Prostate gland (tissue), 2 donors: ENCODE measurements at regions not wholly inside any gene's neighbourhood (a gene's known extent, or its start where the extent isn't known, plus 50 kb on each side); places are given as distances from the start of the nearest gene placed in this dataset. TPM values are rescaled to one million over a fixed set of nuclear protein-coding genes. Genes with fewer than 3 reads are reported as not detected.

Experiments
- DNase-seq: peaks from one replicate; pipeline ENCODE4 v3.0.0-alpha.2; 2019; ENCODE audit warnings: low spot score
- H3K27ac ChIP-seq, 2 donors: fragments of 200-600 bp; sonication (generic); 2 replicates each; pipeline ENCODE4 v1.5.1; 2017 to 2019
- H3K27me3 ChIP-seq: fragments of 200-600 bp; sonication (generic); replicated peaks from 2 replicates; pipeline ENCODE4 v1.5.1; 2019; ENCODE audit not compliant: insufficient read depth
- H3K36me3 ChIP-seq, 2 donors: fragments of 200-600 bp; sonication (generic); 1 replicate in 1 of 2; 2 replicates in 1 of 2; pipeline versions ENCODE4 v1.5.1 to v1.8.1; 2017 to 2019
- H3K4me1 ChIP-seq: fragments of 200-600 bp; sonication (generic); replicated peaks from 2 replicates; pipeline ENCODE4 v1.5.1; 2019
- H3K4me3 ChIP-seq, 2 donors: fragments of 200-600 bp; sonication (generic); 2 replicates each; pipeline ENCODE4 v1.5.1; 2017 to 2019
- H3K9me3 ChIP-seq: fragments of 200-600 bp; sonication (generic); 2 replicates; pipeline ENCODE4 v1.5.1; 2017
- POLR2A ChIP-seq: fragments of 450-650 bp; IDR thresholded peaks from one replicate; pipeline ENCODE4 v1.6.1; 2016; ENCODE audit warnings: antibody characterized with exemption, mild to moderate bottlenecking
- POLR2AphosphoS5 ChIP-seq: sonication (generic); formaldehyde crosslinking; IDR thresholded peaks from one replicate; pipeline ENCODE4 v1.6.1; 2017; ENCODE audit warnings: antibody characterized with exemption
- WGBS: methylation state at CpG from one replicate; pipeline ENCODE4 v1.1.5; 2018; 5-methylcytosine and 5-hydroxymethylcytosine counted together
- intact Hi-C: fragments of 100-400 bp; cut with DNase I; formaldehyde crosslinking; loops from one replicate; pipeline ENCODE4 v1.14.2; 2022
- microRNA-seq: library from miRNA; unstranded; fragments of <30 nt; microRNA quantifications from one replicate; pipeline ENCODE4, GENCODE V29; 2016
- small RNA-seq, 2 donors: library from RNA; depleted of rRNA; stranded (forward); fragments of <200 nt; gene quantifications; one replicate each; pipeline ENCODE3, GENCODE V24; 2016
- TF ChIP-seq, protein P1 (sequence below), 4 experiments: fragments of 200-600 bp in 2 of 4; fragments of 450-650 bp in 2 of 4; sonication (generic) in 2 of 4; IDR thresholded peaks; 1 replicate in 3 of 4; 2 replicates in 1 of 4; pipeline ENCODE4 v1.5.1; 2016 to 2019; ENCODE audit warnings: antibody characterized with exemption in 4 of 4, mild to moderate bottlenecking in 2 of 4, moderate library complexity in 2 of 4

DNA sequence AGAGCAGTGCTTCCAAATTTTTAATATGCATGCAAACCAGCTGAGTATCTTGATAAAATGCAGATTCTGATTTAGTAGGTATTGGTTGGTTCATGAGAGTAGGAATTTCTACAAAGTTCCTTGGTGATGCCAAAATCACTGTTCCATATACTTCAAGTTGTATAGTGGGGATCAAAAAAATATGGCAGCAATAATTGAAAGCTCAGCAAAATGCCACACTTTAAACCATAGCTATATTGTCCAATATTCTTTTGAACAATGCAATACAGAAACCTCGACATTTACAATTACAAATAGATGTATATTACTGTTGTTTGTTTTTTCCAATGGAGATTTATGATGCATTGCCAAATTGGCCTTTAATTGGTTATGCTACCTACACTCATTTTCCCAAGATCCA is 55.7 kb upstream of the NCAM2 start:
- TF ChIP-seq POLR2A = no peak
- TF ChIP-seq, protein P1, sequence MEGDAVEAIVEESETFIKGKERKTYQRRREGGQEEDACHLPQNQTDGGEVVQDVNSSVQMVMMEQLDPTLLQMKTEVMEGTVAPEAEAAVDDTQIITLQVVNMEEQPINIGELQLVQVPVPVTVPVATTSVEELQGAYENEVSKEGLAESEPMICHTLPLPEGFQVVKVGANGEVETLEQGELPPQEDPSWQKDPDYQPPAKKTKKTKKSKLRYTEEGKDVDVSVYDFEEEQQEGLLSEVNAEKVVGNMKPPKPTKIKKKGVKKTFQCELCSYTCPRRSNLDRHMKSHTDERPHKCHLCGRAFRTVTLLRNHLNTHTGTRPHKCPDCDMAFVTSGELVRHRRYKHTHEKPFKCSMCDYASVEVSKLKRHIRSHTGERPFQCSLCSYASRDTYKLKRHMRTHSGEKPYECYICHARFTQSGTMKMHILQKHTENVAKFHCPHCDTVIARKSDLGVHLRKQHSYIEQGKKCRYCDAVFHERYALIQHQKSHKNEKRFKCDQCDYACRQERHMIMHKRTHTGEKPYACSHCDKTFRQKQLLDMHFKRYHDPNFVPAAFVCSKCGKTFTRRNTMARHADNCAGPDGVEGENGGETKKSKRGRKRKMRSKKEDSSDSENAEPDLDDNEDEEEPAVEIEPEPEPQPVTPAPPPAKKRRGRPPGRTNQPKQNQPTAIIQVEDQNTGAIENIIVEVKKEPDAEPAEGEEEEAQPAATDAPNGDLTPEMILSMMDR (IDR thresholded peaks at IDR 0.05) = no peak
- TF ChIP-seq POLR2AphosphoS5 = no peak
- Histone ChIP-seq H3K9me3 (no peaks in the 10 kb centered on the region), H3K27me3 (no peaks in the 10 kb centered on the region), H3K27ac (no peak overlapping the region), H3K4me1 (no peaks in the 10 kb centered on the region), H3K4me3 (no peak overlapping the region), H3K36me3 (no peaks in the 10 kb centered on the region)
- DNase-seq = no peak
- intact Hi-C loops = no loop called here
- 87% methylated on average over 1 of the region's 1 CpG for WGBS

- WGBS = 60% methylated on average over 5 of the region's 5 CpGs
- no peaks in the 10 kb centered on the region for H3K36me3 ChIP-seq
- H3K27ac ChIP-seq = no peak overlapping the region
- no peak for DNase-seq
- no peaks in the 10 kb centered on the region for H3K9me3 ChIP-seq
- H3K4me1 ChIP-seq = no peaks in the 10 kb centered on the region
- no peaks in the 10 kb centered on the region for H3K27me3 ChIP-seq
- no peak overlapping the region for H3K4me3 ChIP-seq
- TF ChIP-seq POLR2A (no peak), POLR2AphosphoS5 (no peak)
- TF ChIP-seq, protein P1 (IDR thresholded peaks at IDR 0.05) = no peak
- intact Hi-C loops = no loop called here
Observed at GRCh38 chr21:20943561-20943997, 54.6 kb upstream of the NCAM2 start.

DNA sequence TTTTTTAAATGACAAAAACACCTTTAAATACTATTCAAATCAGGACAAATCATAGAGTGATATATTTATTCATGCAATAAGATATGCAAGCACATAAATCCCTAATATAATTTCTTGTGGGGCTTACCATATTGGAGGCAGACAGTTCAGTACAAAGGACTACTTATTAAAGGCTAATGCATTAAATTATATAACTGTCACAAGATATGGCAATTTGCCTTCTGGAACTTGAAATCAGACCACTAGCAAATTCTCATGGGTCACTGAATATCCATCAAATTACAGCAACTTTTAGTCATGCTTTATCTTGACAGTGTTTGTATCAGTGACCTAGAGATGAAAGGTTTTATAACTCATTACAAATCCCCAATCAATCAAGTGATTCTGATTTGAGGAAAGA is 54.1 kb upstream of the NCAM2 start:
- TF ChIP-seq POLR2A (no peak), POLR2AphosphoS5 (no peak)
- TF ChIP-seq, protein P1 (IDR thresholded peaks at IDR 0.05) = no peak
- Histone ChIP-seq H3K27me3 (no peaks in the 10 kb centered on the region), H3K27ac (no peak overlapping the region), H3K4me1 (no peaks in the 10 kb centered on the region), H3K4me3 (no peak overlapping the region), H3K36me3 (no peaks in the 10 kb centered on the region), H3K9me3 (no peaks in the 10 kb centered on the region)
- no peak for DNase-seq
- intact Hi-C loops = no loop called here

GRCh38 chr21:20946701-20947100 is 51.5 kb upstream of the NCAM2 start:
- Histone ChIP-seq H3K27me3 (no peaks in the 10 kb centered on the region), H3K27ac (no peak overlapping the region), H3K9me3 (no peaks in the 10 kb centered on the region), H3K4me1 (no peaks in the 10 kb centered on the region), H3K36me3 (no peaks in the 10 kb centered on the region), H3K4me3 (no peak overlapping the region)
- intact Hi-C loops = no loop called here
- 79% methylated on average over 5 of the region's 5 CpGs for WGBS
- no peak for DNase-seq
- TF ChIP-seq POLR2A = no peak
- TF ChIP-seq, protein P1 (IDR thresholded peaks at IDR 0.05) = no peak
- no peak for TF ChIP-seq POLR2AphosphoS5

Small RNAs in the stretch of these regions (microRNA-seq; reads per million reads assigned to microRNA genes)
- not detected for gene MIR548X

Small RNAs in the stretch of these regions (small RNA-seq; reads per million reads assigned to genes)
- gene AL157359.3 (0 reads per million in 2 donors), gene AP001506.1 (0 reads per million in 2 donors), gene MIR548X (0 reads per million in 2 donors), gene RN7SKP147 (0 reads per million in 2 donors), gene RNU1-139P (0 reads per million in 2 donors), gene RNU6-772P (0 reads per million in 2 donors), gene RPL37P4 (0 reads per million in 2 donors)
